SK-N-SH (cell line): ENCODE measurements at regions not wholly inside any gene's neighbourhood (a gene's known extent, or its start where the extent isn't known, plus 50 kb on each side); places are given as distances from the start of the nearest gene placed in this dataset.
"Not testable (repeated sequence)": the region's sequence is repeated elsewhere in the genome, so short reads cannot be mapped to it uniquely, and the experiment has no call there.

Source experiments
- CTCF ChIA-PET: fragments of 300-600, 350-600 bp; formaldehyde crosslinking; extraction: SDS; loops from one replicate; lab custom pipeline; 2021; lab: Yijun Ruan, JAX
- POLR2A ChIA-PET: fragments of 350-600 bp; sonication (Branson Sonifier 250); formaldehyde crosslinking; extraction: SDS; loops from one replicate; lab custom pipeline; 2020; ENCODE audit warnings: antibody characterized with exemption, inconsistent platforms; lab: Yijun Ruan, JAX
- DNase-seq: peaks from one replicate; pipeline ENCODE4 v3.0.0; 2012
- H2AFZ ChIP-seq: fragments of 200-600 bp; sonication (generic); 2 replicates; pipeline ENCODE4 v1.8.1; 2016; ENCODE audit warnings: antibody characterized with exemption, mild to moderate bottlenecking, low read depth
- H3F3A ChIP-seq: fragments of 200-600 bp; sonication (generic); replicated peaks from 2 replicates; pipeline ENCODE3; 2016; ENCODE audit warnings: antibody characterized with exemption, mild to moderate bottlenecking; ENCODE audit not compliant: insufficient read depth
- H3K27ac ChIP-seq, 2 experiments: fragments of 200-500 bp in 1 of 2; fragments of 200-600 bp in 1 of 2; sonication (Bioruptor generic) in 1 of 2; sonication (generic), shearing (Covaris generic) in 1 of 2; 2 replicates each; pipeline versions ENCODE4 v1.5.1 to v1.6.1; 2014 to 2016; ENCODE audit warnings: low read depth in 2 of 2, inconsistent platforms in 1 of 2, low read length in 1 of 2, mild to moderate bottlenecking in 1 of 2, mixed read lengths in 1 of 2
- H3K27me3 ChIP-seq: fragments of 200-600 bp; sonication (generic), shearing (Covaris generic); 2 replicates; pipeline ENCODE4 v1.6.1; 2016; ENCODE audit warnings: mixed run types; ENCODE audit not compliant: insufficient read depth
- H3K36me3 ChIP-seq, 2 experiments: fragments of 200-500 bp in 1 of 2; fragments of 200-600 bp in 1 of 2; sonication (Bioruptor generic) in 1 of 2; sonication (generic) in 1 of 2; replicated peaks in 1 of 2; 2 replicates each; pipeline versions ENCODE3 to v1.5.1; 2014 to 2016; ENCODE audit warnings: low read length in 1 of 2, mild to moderate bottlenecking in 1 of 2; ENCODE audit not compliant: insufficient read depth in 2 of 2, control insufficient read depth in 1 of 2
- H3K4me1 ChIP-seq, 2 experiments: fragments of 200-500 bp in 1 of 2; fragments of 200-600 bp in 1 of 2; sonication (Bioruptor generic) in 1 of 2; sonication (generic), shearing (Covaris generic) in 1 of 2; 2 replicates each; pipeline versions ENCODE4 v1.5.1 to v1.6.1; 2014 to 2016; ENCODE audit warnings: low read depth in 1 of 2, low read length in 1 of 2, mixed run types in 1 of 2; ENCODE audit not compliant: insufficient read depth in 2 of 2, control insufficient read depth in 1 of 2
- H3K4me2 ChIP-seq: fragments of 200-600 bp; sonication (generic), shearing (Covaris generic); 2 replicates; pipeline ENCODE4 v1.6.1; 2017; ENCODE audit warnings: mixed run types
- H3K4me3 ChIP-seq, 2 experiments: fragments of 200-500 bp in 1 of 2; fragments of 200-600 bp in 1 of 2; sonication (Bioruptor generic) in 1 of 2; sonication (generic), shearing (Covaris generic) in 1 of 2; 2 replicates each; pipeline versions ENCODE4 v1.5.1 to v1.8.1; 2014 to 2016; ENCODE audit warnings: low read depth in 2 of 2, inconsistent platforms in 1 of 2, low read length in 1 of 2, mild to moderate bottlenecking in 1 of 2, mixed read lengths in 1 of 2, moderate library complexity in 1 of 2
- H3K79me2 ChIP-seq: fragments of 200-600 bp; sonication (generic); 2 replicates; pipeline ENCODE4 v1.8.1; 2017; ENCODE audit warnings: mild to moderate bottlenecking; ENCODE audit not compliant: insufficient read depth
- H3K9ac ChIP-seq: fragments of 200-600 bp; sonication (generic); 2 replicates; pipeline ENCODE4 v1.6.1; 2017; ENCODE audit warnings: mixed run types
- H3K9me2 ChIP-seq: fragments of 200-600 bp; sonication (generic); 2 replicates; pipeline ENCODE4 v1.6.1; 2017; ENCODE audit warnings: mixed run types
- H3K9me3 ChIP-seq: fragments of 200-600 bp; sonication (generic); 2 replicates; pipeline ENCODE4 v1.6.1; 2017; ENCODE audit warnings: mixed run types, mild to moderate bottlenecking, moderate library complexity
- H4K20me1 ChIP-seq: fragments of 200-600 bp; sonication (generic); 2 replicates; pipeline ENCODE4 v1.6.1; 2017; ENCODE audit warnings: mild to moderate bottlenecking, mixed run types; ENCODE audit not compliant: insufficient read depth
- ELF1 ChIP-seq: IDR thresholded peaks from 2 replicates; pipeline ENCODE4 v1.4.0; 2012
- EZH2phosphoT487 ChIP-seq: fragments of 200-600 bp; sonication (generic); IDR thresholded peaks from 2 replicates; pipeline ENCODE4 v1.6.1; 2017; ENCODE audit warnings: low read depth, mixed run types, mild to moderate bottlenecking, antibody characterized with exemption, moderate library complexity, borderline replicate concordance
- FOSL2 ChIP-seq: IDR thresholded peaks from 2 replicates; pipeline ENCODE4 v1.4.0; 2012; ENCODE audit warnings: low read depth, mild to moderate bottlenecking, moderate library complexity, borderline replicate concordance
- FOXM1 ChIP-seq: IDR thresholded peaks from 2 replicates; pipeline ENCODE4 v1.4.0; 2012; ENCODE audit warnings: low read depth, mild to moderate bottlenecking
- GABPA ChIP-seq: IDR thresholded peaks from 2 replicates; pipeline ENCODE4 v1.4.0; 2012; ENCODE audit warnings: low read depth, mild to moderate bottlenecking
- GATA2 ChIP-seq: sonication (generic); formaldehyde crosslinking; IDR thresholded peaks from 2 replicates; pipeline ENCODE4 v1.5.0; 2020; ENCODE audit warnings: mild to moderate bottlenecking, missing genetic modification reagents
- JUND ChIP-seq: IDR thresholded peaks from 2 replicates; pipeline ENCODE4 v1.4.0; 2012
- MEF2A ChIP-seq: IDR thresholded peaks from 2 replicates; pipeline ENCODE4 v1.4.0; 2012; ENCODE audit warnings: low read depth, borderline replicate concordance
- NFIC ChIP-seq: IDR thresholded peaks from 2 replicates; pipeline ENCODE4 v1.4.0; 2012; ENCODE audit warnings: borderline replicate concordance
- NRF1 ChIP-seq: IDR thresholded peaks from 2 replicates; pipeline ENCODE4 v1.6.1; 2012; ENCODE audit warnings: low read depth, mild to moderate bottlenecking, low read length
- RAD21 ChIP-seq: IDR thresholded peaks from 2 replicates; pipeline ENCODE4 v1.6.1; 2012; ENCODE audit warnings: mild to moderate bottlenecking, low read length
- RCOR1 ChIP-seq: fragments of 150-350 bp; IDR thresholded peaks from 2 replicates; pipeline ENCODE4 v1.6.1; 2017; ENCODE audit warnings: antibody characterized with exemption, low read length
- RFX5 ChIP-seq: IDR thresholded peaks from 2 replicates; pipeline ENCODE4 v1.6.1; 2012; ENCODE audit warnings: mild to moderate bottlenecking, improper control_type of control experiment, low read length
- SIN3A ChIP-seq: IDR thresholded peaks from 2 replicates; pipeline ENCODE4 v1.6.1; 2012; ENCODE audit warnings: low read depth, mild to moderate bottlenecking, low read length, moderate library complexity, borderline replicate concordance
- TAF1 ChIP-seq: IDR thresholded peaks from 2 replicates; pipeline ENCODE4 v1.6.1; 2012; ENCODE audit warnings: low read depth, mild to moderate bottlenecking, low read length, moderate library complexity, borderline replicate concordance
- WGBS: methylation state at CpG from one replicate; pipeline ENCODE4 v1.1.6; 2017; ENCODE audit warnings: low lambda C conversion rate; 5-methylcytosine and 5-hydroxymethylcytosine counted together
- TF ChIP-seq, protein P1 (sequence below): IDR thresholded peaks from 2 replicates; pipeline ENCODE4 v1.6.1; 2012; ENCODE audit warnings: mild to moderate bottlenecking, low read depth, low read length, moderate library complexity
- TF ChIP-seq, protein P2 (sequence below): IDR thresholded peaks from 2 replicates; pipeline ENCODE4; 2012
- TF ChIP-seq, protein P3 (sequence below): fragments of 150-350 bp; IDR thresholded peaks from 2 replicates; pipeline ENCODE4 v1.6.1; 2016; ENCODE audit warnings: mild to moderate bottlenecking, low read depth, low read length
- TF ChIP-seq, protein P4 (sequence below): IDR thresholded peaks from 2 replicates; pipeline ENCODE4 v1.4.0; 2012; ENCODE audit warnings: low read depth, borderline replicate concordance
- TF ChIP-seq, protein P5 (sequence below): fragments of 200-600 bp; sonication (generic); IDR thresholded peaks from 2 replicates; pipeline ENCODE4 v1.6.1; 2017; ENCODE audit warnings: antibody characterized with exemption, mild to moderate bottlenecking, moderate library complexity

DNA sequence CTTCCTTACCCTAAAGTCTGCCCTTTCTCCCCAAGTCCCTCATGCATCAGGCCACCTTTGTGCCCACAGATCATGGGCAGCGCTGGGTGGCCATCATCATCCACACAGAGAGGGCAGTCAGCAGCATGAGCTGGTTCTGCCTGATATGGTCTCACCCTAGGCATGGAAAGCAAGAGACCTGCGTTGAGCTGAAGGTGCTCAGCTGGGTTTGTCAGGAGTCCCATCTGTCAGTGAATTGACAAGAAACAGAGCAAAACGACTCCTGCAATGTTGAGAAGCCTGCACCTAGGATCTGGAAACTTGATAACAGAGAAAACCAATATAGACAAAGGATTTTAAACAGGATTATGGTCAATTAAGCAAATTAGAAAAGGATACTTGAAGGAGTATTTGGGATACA lies 242.7 kb upstream of the PRSS1 start:
- 35% methylated on average over 3 of the region's 3 CpGs for WGBS
- Histone ChIP-seq H3K79me2 (no peaks in the 10 kb centered on the region), H3K36me3 (no peaks in the 10 kb centered on the region), H3K9me2 (no peaks in the 10 kb centered on the region), H3F3A (no peaks in the 10 kb centered on the region), H3K4me3 (no peak overlapping the region), H3K9me3 (no peaks in the 10 kb centered on the region), H3K27ac (no peak overlapping the region), H3K27me3 (peaks cover 71% of the 10 kb centered on the region; the same call in 1 of the 2 replicates), H3K9ac (no peak overlapping the region), H2AFZ (no peak overlapping the region), H3K4me1 (no peaks in the 10 kb centered on the region), H4K20me1 (no peaks in the 10 kb centered on the region), H3K4me2 (no peak overlapping the region)
- DNase-seq = no peak
- ChIA-PET POLR2A (no interaction called here), CTCF (interaction anchor here (0.7 to 6.6 kb wide), 12 partner anchors 9 to 305 kb away, joined by 3 to 40 read pairs (median 6); no protein-coding TSS in a partner anchor)
- TF ChIP-seq, protein P1, sequence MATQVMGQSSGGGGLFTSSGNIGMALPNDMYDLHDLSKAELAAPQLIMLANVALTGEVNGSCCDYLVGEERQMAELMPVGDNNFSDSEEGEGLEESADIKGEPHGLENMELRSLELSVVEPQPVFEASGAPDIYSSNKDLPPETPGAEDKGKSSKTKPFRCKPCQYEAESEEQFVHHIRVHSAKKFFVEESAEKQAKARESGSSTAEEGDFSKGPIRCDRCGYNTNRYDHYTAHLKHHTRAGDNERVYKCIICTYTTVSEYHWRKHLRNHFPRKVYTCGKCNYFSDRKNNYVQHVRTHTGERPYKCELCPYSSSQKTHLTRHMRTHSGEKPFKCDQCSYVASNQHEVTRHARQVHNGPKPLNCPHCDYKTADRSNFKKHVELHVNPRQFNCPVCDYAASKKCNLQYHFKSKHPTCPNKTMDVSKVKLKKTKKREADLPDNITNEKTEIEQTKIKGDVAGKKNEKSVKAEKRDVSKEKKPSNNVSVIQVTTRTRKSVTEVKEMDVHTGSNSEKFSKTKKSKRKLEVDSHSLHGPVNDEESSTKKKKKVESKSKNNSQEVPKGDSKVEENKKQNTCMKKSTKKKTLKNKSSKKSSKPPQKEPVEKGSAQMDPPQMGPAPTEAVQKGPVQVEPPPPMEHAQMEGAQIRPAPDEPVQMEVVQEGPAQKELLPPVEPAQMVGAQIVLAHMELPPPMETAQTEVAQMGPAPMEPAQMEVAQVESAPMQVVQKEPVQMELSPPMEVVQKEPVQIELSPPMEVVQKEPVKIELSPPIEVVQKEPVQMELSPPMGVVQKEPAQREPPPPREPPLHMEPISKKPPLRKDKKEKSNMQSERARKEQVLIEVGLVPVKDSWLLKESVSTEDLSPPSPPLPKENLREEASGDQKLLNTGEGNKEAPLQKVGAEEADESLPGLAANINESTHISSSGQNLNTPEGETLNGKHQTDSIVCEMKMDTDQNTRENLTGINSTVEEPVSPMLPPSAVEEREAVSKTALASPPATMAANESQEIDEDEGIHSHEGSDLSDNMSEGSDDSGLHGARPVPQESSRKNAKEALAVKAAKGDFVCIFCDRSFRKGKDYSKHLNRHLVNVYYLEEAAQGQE = no peak
- TF ChIP-seq GABPA (no peak), RAD21 (no peak), MEF2A (no peak), EZH2phosphoT487 (no peak), JUND (no peak), ELF1 (no peak), SIN3A (no peak), NRF1 (no peak), RCOR1 (no peak), FOXM1 (no peak), TAF1 (no peak), GATA2 (CRISPR knock-in tag) (no peak), NFIC (no peak), RFX5 (no peak), FOSL2 (no peak)
- TF ChIP-seq, protein P2, sequence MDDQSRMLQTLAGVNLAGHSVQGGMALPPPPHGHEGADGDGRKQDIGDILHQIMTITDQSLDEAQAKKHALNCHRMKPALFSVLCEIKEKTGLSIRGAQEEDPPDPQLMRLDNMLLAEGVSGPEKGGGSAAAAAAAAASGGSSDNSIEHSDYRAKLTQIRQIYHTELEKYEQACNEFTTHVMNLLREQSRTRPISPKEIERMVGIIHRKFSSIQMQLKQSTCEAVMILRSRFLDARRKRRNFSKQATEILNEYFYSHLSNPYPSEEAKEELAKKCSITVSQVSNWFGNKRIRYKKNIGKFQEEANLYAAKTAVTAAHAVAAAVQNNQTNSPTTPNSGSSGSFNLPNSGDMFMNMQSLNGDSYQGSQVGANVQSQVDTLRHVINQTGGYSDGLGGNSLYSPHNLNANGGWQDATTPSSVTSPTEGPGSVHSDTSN = no peak
- TF ChIP-seq, protein P3, sequence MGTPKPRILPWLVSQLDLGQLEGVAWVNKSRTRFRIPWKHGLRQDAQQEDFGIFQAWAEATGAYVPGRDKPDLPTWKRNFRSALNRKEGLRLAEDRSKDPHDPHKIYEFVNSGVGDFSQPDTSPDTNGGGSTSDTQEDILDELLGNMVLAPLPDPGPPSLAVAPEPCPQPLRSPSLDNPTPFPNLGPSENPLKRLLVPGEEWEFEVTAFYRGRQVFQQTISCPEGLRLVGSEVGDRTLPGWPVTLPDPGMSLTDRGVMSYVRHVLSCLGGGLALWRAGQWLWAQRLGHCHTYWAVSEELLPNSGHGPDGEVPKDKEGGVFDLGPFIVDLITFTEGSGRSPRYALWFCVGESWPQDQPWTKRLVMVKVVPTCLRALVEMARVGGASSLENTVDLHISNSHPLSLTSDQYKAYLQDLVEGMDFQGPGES = no peak
- TF ChIP-seq, protein P4, sequence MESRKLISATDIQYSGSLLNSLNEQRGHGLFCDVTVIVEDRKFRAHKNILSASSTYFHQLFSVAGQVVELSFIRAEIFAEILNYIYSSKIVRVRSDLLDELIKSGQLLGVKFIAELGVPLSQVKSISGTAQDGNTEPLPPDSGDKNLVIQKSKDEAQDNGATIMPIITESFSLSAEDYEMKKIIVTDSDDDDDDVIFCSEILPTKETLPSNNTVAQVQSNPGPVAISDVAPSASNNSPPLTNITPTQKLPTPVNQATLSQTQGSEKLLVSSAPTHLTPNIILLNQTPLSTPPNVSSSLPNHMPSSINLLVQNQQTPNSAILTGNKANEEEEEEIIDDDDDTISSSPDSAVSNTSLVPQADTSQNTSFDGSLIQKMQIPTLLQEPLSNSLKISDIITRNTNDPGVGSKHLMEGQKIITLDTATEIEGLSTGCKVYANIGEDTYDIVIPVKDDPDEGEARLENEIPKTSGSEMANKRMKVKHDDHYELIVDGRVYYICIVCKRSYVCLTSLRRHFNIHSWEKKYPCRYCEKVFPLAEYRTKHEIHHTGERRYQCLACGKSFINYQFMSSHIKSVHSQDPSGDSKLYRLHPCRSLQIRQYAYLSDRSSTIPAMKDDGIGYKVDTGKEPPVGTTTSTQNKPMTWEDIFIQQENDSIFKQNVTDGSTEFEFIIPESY = no peak
- TF ChIP-seq, protein P5, sequence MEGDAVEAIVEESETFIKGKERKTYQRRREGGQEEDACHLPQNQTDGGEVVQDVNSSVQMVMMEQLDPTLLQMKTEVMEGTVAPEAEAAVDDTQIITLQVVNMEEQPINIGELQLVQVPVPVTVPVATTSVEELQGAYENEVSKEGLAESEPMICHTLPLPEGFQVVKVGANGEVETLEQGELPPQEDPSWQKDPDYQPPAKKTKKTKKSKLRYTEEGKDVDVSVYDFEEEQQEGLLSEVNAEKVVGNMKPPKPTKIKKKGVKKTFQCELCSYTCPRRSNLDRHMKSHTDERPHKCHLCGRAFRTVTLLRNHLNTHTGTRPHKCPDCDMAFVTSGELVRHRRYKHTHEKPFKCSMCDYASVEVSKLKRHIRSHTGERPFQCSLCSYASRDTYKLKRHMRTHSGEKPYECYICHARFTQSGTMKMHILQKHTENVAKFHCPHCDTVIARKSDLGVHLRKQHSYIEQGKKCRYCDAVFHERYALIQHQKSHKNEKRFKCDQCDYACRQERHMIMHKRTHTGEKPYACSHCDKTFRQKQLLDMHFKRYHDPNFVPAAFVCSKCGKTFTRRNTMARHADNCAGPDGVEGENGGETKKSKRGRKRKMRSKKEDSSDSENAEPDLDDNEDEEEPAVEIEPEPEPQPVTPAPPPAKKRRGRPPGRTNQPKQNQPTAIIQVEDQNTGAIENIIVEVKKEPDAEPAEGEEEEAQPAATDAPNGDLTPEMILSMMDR = no peak

DNA sequence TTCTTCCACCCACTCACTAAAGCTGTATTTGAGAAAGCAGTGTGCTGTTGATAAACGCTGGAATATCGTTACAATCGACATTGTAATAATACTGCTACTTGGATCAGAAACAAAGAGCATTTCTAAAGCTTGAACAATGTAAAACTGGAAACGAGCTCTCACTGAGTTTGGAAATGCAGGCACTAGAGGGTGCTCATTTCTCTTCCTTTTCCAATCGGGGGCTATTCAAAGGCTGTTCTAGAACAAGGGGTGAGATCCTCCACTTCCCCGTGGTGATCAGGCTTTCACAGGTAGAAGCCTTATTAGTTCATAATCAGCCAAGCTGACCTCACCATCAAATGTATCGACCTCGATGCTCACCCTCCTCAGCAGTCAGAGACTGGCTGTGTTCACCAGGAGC lies 245.3 kb upstream of the PRSS1 start:
- H3K79me2 ChIP-seq, H3K9me3 ChIP-seq, DNase-seq, H3K4me2 ChIP-seq, H3K9ac ChIP-seq, H3F3A ChIP-seq, H3K9me2 ChIP-seq, H3K36me3 ChIP-seq, H2AFZ ChIP-seq, POLR2A ChIA-PET, H3K4me3 ChIP-seq, H3K4me1 ChIP-seq, H3K27ac ChIP-seq, H4K20me1 ChIP-seq: not testable (repeated sequence)
- 22% methylated on average over 7 of the region's 8 CpGs for WGBS
- peaks cover 73% of the 10 kb centered on the region; the same call in 1 of the 2 replicates for H3K27me3 ChIP-seq
- CTCF ChIA-PET = interaction anchor here (0.8 to 4.3 kb wide), 9 partner anchors 9 to 311 kb away, joined by 3 to 21 read pairs (median 3); no protein-coding TSS in a partner anchor
